ENCODE measurements at regions not wholly inside any gene's neighbourhood (a gene's known extent, or its start where the extent isn't known, plus 50 kb on each side); places are given as distances from the start of the nearest gene placed in this dataset.

DNA sequence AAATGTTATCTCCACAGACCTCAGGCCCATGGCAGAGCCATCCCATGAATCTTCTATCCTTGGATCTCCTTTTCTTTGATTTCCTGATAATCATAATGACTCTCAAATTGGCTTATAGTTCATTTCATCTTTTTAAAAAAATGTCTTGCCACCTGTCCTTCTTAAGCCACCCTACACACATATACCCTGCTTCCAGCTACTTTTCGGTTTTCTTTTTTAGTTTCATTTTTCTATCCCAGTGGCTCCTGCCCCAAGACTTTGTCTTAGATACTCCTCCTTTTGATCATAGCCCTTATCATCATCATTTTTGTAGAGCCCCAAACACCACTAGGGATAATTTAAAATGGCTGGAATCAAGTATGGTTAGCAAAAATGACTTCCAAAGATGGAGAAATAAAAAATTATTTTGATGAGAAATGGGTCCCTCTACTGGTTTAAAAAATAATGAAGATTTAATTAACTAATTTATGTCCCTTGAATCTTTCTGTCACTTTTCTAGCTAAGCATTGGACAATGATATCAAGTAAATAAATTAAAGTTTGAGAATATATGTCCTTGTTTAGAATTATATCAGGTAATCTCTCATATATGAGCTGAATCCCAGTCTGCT is 277.3 kb upstream of the SEMA3D start:
- TF ChIP-seq, protein P1, sequence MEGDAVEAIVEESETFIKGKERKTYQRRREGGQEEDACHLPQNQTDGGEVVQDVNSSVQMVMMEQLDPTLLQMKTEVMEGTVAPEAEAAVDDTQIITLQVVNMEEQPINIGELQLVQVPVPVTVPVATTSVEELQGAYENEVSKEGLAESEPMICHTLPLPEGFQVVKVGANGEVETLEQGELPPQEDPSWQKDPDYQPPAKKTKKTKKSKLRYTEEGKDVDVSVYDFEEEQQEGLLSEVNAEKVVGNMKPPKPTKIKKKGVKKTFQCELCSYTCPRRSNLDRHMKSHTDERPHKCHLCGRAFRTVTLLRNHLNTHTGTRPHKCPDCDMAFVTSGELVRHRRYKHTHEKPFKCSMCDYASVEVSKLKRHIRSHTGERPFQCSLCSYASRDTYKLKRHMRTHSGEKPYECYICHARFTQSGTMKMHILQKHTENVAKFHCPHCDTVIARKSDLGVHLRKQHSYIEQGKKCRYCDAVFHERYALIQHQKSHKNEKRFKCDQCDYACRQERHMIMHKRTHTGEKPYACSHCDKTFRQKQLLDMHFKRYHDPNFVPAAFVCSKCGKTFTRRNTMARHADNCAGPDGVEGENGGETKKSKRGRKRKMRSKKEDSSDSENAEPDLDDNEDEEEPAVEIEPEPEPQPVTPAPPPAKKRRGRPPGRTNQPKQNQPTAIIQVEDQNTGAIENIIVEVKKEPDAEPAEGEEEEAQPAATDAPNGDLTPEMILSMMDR (IDR thresholded peaks at IDR 0.05) = no peak
- no peak for TF ChIP-seq POLR2AphosphoS5 (IDR thresholded peaks at IDR 0.05)
